HL-60 (cell line): ENCODE measurements at regions not wholly inside any gene's neighbourhood (a gene's known extent, or its start where the extent isn't known, plus 50 kb on each side); places are given as distances from the start of the nearest gene placed in this dataset.

Experiments
- DNase-seq, 2 experiments: peaks; one replicate each; pipeline ENCODE4 v3.0.0-alpha.2; 2010 to 2020; ENCODE audit warnings: low read depth in 1 of 2, low spot score in 1 of 2
- H3K27ac ChIP-seq: fragments of 250-450 bp; sonication (Bioruptor Pico); replicated peaks from 2 replicates; pipeline ENCODE4 v1.5.1; 2020; ENCODE audit warnings: mild to moderate bottlenecking, moderate library complexity
- H3K27me3 ChIP-seq: fragments of 250-450 bp; sonication (Bioruptor Pico); 2 replicates; pipeline ENCODE4 v1.5.1; 2021; ENCODE audit warnings: mild to moderate bottlenecking, moderate library complexity; ENCODE audit not compliant: insufficient read depth, poor library complexity, severe bottlenecking
- H3K4me3 ChIP-seq: replicated peaks from 2 replicates; pipeline ENCODE4 v1.5.1; 2011; ENCODE audit warnings: mild to moderate bottlenecking, control low read depth, low read length; ENCODE audit not compliant: insufficient read depth
- CTCF ChIP-seq: IDR thresholded peaks from one replicate; pipeline ENCODE4 v1.5.1; 2011; ENCODE audit warnings: low read length, control low read depth, inconsistent platforms; ENCODE audit not compliant: insufficient read depth
- GABPA ChIP-seq: IDR thresholded peaks from 2 replicates; pipeline ENCODE4 v1.6.1; 2012; ENCODE audit warnings: low read depth
- POLR2AphosphoS5 ChIP-seq: IDR thresholded peaks from 2 replicates; pipeline ENCODE4 v1.6.1; 2012; ENCODE audit warnings: low read depth
- SPI1 ChIP-seq: IDR thresholded peaks from 2 replicates; pipeline ENCODE4 v1.6.1; 2012; ENCODE audit warnings: low read depth, mild to moderate bottlenecking, borderline replicate concordance
- TF ChIP-seq, protein P1 (sequence below): IDR thresholded peaks from 2 replicates; pipeline ENCODE4 v1.6.1; 2012; ENCODE audit warnings: low read depth; ENCODE audit not compliant: insufficient replicate concordance

DNA sequence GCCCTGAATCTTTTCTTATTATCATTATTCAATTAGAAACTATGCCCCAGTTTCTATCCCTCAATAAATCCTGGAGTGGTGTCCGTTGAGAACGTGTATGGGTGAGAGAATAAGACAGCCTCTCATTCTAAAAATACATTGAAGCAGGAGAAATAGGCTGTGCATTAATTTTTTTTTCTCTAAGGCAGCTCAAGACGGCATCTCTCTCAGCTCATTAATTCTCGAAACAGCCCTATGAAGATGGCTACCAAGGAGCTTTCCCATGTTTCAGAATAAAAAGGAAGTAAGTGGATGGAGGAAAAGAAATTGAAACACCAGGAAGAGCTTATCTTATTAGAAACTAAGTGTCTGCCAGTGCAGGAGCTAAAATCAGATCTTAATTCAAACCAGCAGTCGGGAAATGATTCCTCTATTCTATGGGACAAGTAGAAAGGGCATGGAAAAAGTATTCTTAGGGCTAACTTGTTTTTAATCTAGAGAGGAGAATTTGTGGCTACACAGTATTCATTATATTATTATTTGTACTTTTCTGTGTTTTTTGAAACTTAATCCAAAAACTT, 347.1 kb upstream of the PLD5 start:
- Histone ChIP-seq H3K4me3 (no peak overlapping the region), H3K27ac (no peak overlapping the region), H3K27me3 (no peaks in the 10 kb centered on the region)
- no peak for DNase-seq
- TF ChIP-seq CTCF (no peak), SPI1 (no peak), POLR2AphosphoS5 (no peak), GABPA (no peak)
- TF ChIP-seq, protein P1, sequence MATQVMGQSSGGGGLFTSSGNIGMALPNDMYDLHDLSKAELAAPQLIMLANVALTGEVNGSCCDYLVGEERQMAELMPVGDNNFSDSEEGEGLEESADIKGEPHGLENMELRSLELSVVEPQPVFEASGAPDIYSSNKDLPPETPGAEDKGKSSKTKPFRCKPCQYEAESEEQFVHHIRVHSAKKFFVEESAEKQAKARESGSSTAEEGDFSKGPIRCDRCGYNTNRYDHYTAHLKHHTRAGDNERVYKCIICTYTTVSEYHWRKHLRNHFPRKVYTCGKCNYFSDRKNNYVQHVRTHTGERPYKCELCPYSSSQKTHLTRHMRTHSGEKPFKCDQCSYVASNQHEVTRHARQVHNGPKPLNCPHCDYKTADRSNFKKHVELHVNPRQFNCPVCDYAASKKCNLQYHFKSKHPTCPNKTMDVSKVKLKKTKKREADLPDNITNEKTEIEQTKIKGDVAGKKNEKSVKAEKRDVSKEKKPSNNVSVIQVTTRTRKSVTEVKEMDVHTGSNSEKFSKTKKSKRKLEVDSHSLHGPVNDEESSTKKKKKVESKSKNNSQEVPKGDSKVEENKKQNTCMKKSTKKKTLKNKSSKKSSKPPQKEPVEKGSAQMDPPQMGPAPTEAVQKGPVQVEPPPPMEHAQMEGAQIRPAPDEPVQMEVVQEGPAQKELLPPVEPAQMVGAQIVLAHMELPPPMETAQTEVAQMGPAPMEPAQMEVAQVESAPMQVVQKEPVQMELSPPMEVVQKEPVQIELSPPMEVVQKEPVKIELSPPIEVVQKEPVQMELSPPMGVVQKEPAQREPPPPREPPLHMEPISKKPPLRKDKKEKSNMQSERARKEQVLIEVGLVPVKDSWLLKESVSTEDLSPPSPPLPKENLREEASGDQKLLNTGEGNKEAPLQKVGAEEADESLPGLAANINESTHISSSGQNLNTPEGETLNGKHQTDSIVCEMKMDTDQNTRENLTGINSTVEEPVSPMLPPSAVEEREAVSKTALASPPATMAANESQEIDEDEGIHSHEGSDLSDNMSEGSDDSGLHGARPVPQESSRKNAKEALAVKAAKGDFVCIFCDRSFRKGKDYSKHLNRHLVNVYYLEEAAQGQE: no peak

DNA sequence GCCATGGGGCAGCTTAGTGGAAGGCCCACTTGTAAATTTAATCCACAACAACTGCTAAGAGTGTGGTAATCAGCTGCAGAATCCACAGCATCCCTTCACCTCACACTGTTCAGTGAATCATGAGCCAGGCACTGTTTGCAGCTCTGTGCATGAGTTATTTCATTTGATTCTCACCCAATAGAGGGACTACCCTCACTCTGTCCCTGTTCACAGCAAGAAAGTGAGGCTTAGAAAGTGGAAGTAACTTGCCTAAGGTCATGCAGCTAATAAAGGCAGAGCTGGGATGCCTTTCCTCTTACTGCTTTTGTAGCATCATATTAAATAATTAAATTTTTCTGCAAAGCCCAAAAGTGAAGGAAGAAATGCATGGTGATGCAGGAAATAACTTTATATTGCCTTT, 346.5 kb upstream of the PLD5 start:
- DNase-seq: no peak

DNA sequence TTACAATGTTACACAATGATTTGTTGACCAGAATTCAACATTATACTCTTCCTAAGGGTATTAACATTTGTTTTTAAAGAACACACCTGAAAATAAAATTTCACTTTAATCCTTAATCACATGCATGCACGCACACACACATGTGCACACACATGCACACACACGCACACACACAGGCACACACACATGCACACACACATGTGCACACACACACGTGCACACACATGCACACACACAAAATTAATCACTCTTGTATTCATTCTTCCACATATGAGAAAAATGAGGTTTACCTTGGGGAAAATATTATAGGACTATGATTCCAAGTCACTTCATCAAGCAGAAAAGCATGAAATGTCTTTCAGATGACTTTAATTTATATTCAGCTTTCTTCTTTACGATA, 331.8 kb upstream of the PLD5 start:
- no peak for DNase-seq
- Histone ChIP-seq H3K27ac (no peak overlapping the region), H3K4me3 (no peak overlapping the region), H3K27me3 (no peaks in the 10 kb centered on the region)
- TF ChIP-seq GABPA (no peak), POLR2AphosphoS5 (no peak), SPI1 (no peak), CTCF (no peak)
- TF ChIP-seq, protein P1: no peak

More for the DNA sequence above, 346.5 kb upstream of the PLD5 start:
- Histone ChIP-seq H3K4me3 (no peak overlapping the region), H3K27ac (no peak overlapping the region), H3K27me3 (no peaks in the 10 kb centered on the region)
- TF ChIP-seq, protein P1: no peak
- no peak for TF ChIP-seq SPI1

DNA sequence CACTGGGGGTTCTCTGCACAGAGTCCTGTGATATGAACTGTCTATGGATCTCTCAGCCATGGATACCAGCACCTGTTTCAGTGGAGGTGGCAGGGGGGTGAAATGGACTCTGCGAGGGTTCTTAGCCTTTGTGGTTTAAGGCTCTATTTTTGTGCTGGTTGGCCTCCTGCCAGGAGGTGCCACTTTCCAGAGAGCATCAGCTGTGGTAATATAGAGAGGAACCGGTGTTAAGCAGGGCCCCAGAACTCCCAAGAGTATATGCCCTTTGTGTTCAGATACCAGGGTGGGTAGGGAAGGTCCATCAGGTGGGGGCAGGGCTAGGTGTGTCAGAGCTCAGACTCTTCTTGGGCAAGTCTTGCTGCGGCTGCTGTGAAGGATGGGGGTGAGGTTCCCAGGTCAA, 330.0 kb upstream of the PLD5 start:
- Histone ChIP-seq H3K27me3 (no peaks in the 10 kb centered on the region), H3K4me3 (no peak overlapping the region), H3K27ac (no peak overlapping the region)
- TF ChIP-seq GABPA (no peak), SPI1 (no peak), CTCF (no peak), POLR2AphosphoS5 (no peak)
- TF ChIP-seq, protein P1: no peak
- DNase-seq: no peak
